ENCODE measurements at regions not wholly inside any gene's neighbourhood (a gene's known extent, or its start where the extent isn't known, plus 50 kb on each side); places are given as distances from the start of the nearest gene placed in this dataset.

DNA sequence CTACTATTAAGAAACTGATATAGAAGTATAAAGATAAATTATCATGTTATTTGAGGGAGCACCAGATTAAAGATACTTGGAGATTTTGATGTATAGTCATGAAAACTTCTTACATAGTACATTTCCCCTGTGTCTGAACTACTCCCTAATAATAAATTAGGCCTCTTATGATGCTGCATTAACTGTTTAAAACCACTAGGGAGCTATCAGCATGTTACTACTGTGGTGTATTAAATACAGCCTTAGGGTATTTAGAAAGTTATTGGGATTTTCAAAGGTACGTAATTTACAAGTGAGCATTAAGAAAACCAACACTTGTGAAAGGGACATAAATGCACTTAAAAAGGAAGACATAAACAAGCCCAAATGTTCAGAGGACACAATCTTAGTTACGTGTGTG is 714.0 kb downstream of the EPHA4 start:
- Histone ChIP-seq H3K9ac (ENCODE audit: low read length) (no peak overlapping the region), H3K36me3 (ENCODE audit: control insufficient read depth, insufficient read depth, low read length) (no peaks in the 10 kb centered on the region), H3K4me1 (ENCODE audit: control insufficient read depth, insufficient read depth, low read length) (no peaks in the 10 kb centered on the region), H3K4me3 (ENCODE audit: low read depth, low read length) (no peak overlapping the region), H3K9me3 (ENCODE audit: control insufficient read depth, insufficient read depth, low read depth, low read length) (no peaks in the 10 kb centered on the region), H3K27me3 (ENCODE audit: control insufficient read depth, insufficient read depth, low read length) (no peaks in the 10 kb centered on the region), H3K27ac (ENCODE audit: low read depth, low read length) (no peak overlapping the region)

DNA sequence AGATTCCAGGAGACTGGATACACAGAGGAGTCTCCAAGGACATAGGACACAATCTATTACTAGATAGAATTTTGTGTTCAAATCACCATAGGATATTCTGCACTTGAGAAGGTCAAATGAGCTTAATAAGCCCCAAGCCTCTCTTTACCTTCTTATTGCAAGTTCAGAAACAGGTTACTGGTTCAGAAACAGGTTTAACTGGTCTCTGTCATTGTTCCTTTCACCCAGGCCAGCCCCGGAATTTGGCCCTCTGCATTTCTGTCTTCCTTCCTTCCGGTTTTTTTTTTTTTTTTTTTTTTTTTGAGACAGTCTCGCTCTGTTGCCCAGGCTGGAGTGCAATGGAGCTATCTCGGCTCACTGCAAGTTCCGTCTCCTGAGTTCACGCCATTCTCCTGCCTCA is 700.2 kb downstream of the EPHA4 start:
- Histone ChIP-seq H3K9me3 (ENCODE audit: control insufficient read depth, insufficient read depth, low read depth, low read length) (no peaks in the 10 kb centered on the region), H3K27me3 (ENCODE audit: control insufficient read depth, insufficient read depth, low read length) (no peaks in the 10 kb centered on the region), H3K36me3 (ENCODE audit: control insufficient read depth, insufficient read depth, low read length) (no peaks in the 10 kb centered on the region), H3K4me1 (ENCODE audit: control insufficient read depth, insufficient read depth, low read length) (no peaks in the 10 kb centered on the region), H3K27ac (ENCODE audit: low read depth, low read length) (no peak overlapping the region), H3K9ac (ENCODE audit: low read length) (no peak overlapping the region), H3K4me3 (ENCODE audit: low read depth, low read length) (no peak overlapping the region)

DNA sequence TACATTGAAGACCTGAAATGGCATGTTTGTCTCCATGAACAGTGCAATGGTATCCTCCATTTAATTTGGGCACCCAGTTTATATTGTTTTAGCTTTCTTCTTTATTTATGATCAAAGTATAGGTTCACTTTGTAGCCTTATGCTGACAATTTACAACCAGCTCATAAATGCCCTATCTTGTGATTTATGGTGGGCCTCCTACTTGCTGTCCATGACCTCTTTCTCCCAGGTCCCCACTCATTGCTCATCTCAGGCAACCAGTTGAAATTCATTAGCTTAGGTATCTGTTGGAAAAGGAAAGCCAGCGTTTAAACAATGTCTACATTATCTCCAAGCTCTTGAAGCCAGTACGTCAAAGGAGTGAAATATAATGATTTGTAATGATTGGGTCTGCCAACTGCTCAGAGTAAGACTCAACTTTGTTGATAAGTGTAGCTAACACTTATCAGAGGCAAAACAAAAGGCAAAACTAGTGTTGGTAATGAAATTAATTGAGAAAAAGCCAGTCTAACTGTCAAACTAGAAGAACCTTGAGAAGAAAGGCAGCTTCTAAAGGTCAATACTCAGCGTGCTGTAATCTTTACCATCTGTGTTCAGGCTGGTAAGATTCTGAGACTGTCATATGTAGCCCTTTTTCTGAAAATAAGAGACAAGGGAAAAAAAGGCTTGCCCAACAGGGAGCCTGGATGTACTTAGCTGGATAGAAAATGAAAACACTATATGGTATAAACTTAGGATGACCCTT is 695.9 kb downstream of the EPHA4 start:
- Histone ChIP-seq H3K9ac (ENCODE audit: low read length) (no peak overlapping the region), H3K36me3 (ENCODE audit: control insufficient read depth, insufficient read depth, low read length) (no peaks in the 10 kb centered on the region), H3K4me1 (ENCODE audit: control insufficient read depth, insufficient read depth, low read length) (no peaks in the 10 kb centered on the region), H3K9me3 (ENCODE audit: control insufficient read depth, insufficient read depth, low read depth, low read length) (no peaks in the 10 kb centered on the region), H3K4me3 (ENCODE audit: low read depth, low read length) (no peak overlapping the region), H3K27ac (ENCODE audit: low read depth, low read length) (no peak overlapping the region), H3K27me3 (ENCODE audit: control insufficient read depth, insufficient read depth, low read length) (no peaks in the 10 kb centered on the region)

DNA sequence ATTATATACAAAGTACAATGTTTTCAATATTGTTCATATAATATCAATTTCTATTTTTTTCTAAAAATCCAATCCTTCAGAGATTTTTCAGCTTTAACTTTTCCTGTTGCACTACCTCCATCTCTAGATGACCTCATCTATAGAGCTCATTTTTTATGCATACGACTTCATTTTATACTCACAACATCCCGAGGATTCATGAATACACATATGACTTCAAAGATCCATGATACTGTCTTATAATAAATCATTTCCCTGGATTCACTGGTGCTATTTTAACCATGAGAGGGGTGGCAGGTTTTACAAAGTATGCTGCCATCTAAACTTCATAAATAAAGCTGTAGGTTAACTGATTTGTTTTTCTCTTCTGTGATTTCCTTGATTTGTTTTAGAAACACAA is 694.6 kb downstream of the EPHA4 start:
- H3K9ac ChIP-seq (ENCODE audit: low read length): no peak overlapping the region
- no peaks in the 10 kb centered on the region for H3K27me3 ChIP-seq (ENCODE audit: control insufficient read depth, insufficient read depth, low read length)
- no peaks in the 10 kb centered on the region for H3K9me3 ChIP-seq (ENCODE audit: control insufficient read depth, insufficient read depth, low read depth, low read length)
- no peaks in the 10 kb centered on the region for H3K4me1 ChIP-seq (ENCODE audit: control insufficient read depth, insufficient read depth, low read length)
- H3K36me3 ChIP-seq (ENCODE audit: control insufficient read depth, insufficient read depth, low read length): no peaks in the 10 kb centered on the region
- no peak overlapping the region for H3K4me3 ChIP-seq (ENCODE audit: low read depth, low read length)
- H3K27ac ChIP-seq (ENCODE audit: low read depth, low read length): no peak overlapping the region

DNA sequence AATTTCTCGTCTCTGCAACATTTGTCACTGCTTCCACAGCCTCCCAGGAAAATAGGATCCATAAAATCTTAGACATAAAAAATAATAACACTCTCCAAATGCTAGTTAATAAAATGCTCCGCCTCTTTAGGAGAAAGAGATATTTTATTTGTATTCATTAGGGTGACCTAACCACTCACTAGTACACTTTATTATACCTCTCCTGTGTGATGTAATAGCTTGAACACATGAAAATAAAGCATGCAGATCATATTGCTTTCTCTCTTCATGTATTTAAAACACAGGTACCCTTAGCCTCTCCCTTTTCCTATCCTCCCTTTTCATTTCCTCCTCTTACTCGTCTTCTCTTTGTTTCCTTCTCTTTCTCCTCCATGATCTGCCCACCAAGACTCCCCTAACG is 694.2 kb downstream of the EPHA4 start:
- H3K9me3 ChIP-seq (ENCODE audit: control insufficient read depth, insufficient read depth, low read depth, low read length): no peaks in the 10 kb centered on the region
- H3K27ac ChIP-seq (ENCODE audit: low read depth, low read length): no peak overlapping the region
- no peaks in the 10 kb centered on the region for H3K36me3 ChIP-seq (ENCODE audit: control insufficient read depth, insufficient read depth, low read length)
- H3K27me3 ChIP-seq (ENCODE audit: control insufficient read depth, insufficient read depth, low read length): no peaks in the 10 kb centered on the region
- no peak overlapping the region for H3K9ac ChIP-seq (ENCODE audit: low read length)
- H3K4me3 ChIP-seq (ENCODE audit: low read depth, low read length): no peak overlapping the region
- H3K4me1 ChIP-seq (ENCODE audit: control insufficient read depth, insufficient read depth, low read length): no peaks in the 10 kb centered on the region

DNA sequence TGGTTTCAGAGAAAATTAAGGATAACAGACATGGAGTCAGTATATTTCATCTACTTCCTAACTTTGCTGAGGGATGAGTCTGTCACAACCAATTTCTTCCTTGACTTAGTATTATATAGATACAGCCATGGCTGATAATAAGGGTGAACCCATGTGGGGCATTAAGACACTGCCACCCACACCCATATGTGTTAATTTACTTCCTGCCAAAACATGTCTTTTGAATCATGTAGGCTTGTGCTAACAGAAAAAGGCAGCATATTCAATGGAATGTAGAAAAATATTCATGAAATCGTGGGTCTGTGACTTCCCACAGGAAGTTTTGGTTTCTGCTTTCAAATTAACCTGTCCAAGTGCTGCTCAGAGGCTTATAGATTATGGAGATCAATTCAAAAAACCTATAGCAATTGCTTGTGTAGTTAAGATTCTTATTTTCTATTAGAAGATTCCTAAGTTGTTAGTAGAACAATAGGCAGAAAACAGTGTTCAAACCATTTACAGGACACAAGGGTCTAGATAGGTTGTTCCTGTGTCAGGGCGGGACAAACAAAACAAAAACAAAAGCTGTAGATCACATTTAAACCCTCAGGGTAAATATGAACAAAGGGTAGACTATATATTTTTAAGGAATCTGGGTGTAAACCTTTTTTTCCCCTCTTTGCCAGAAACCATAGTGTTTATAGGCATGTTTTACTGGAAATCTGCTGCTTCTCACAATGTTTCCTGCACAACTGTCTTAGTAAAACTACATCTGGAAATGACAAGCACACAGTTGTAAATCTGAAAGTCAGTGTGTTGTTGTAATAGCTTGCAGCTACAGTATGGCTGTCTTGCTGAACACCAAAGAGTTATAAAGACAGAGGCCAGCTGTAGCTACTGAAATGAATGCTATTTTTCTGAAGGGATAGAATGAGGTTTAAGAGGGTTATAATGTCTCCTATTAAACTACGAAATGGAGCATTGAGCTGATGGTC is 691.2 kb downstream of the EPHA4 start:
- Histone ChIP-seq H3K9ac (ENCODE audit: low read length) (no peak overlapping the region), H3K9me3 (ENCODE audit: control insufficient read depth, insufficient read depth, low read depth, low read length) (no peaks in the 10 kb centered on the region), H3K36me3 (ENCODE audit: control insufficient read depth, insufficient read depth, low read length) (no peaks in the 10 kb centered on the region), H3K27ac (ENCODE audit: low read depth, low read length) (no peak overlapping the region), H3K4me1 (ENCODE audit: control insufficient read depth, insufficient read depth, low read length) (no peaks in the 10 kb centered on the region), H3K27me3 (ENCODE audit: control insufficient read depth, insufficient read depth, low read length) (no peaks in the 10 kb centered on the region), H3K4me3 (ENCODE audit: low read depth, low read length) (no peak overlapping the region)

DNA sequence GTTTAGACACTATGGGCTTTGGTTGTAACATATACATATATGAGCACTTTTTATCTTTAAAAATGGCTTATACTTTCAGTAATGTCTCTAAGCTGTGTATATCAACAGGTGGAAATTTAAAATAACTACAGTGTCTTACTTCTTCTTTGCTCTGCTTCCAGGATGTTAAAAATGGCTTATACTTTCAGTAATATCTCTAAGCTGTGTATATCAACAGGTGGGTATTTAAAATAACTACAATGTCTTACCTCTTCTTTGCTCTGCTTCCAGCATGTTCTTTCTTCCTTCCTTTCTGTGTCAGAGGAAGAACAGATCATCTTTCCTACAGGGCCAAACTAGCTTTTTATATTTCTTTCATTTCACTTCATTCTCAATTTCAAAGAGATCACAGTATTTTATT is 689.6 kb downstream of the EPHA4 start:
- H3K4me1 ChIP-seq (ENCODE audit: control insufficient read depth, insufficient read depth, low read length): no peaks in the 10 kb centered on the region
- H3K9ac ChIP-seq (ENCODE audit: low read length): no peak overlapping the region
- H3K27me3 ChIP-seq (ENCODE audit: control insufficient read depth, insufficient read depth, low read length): no peaks in the 10 kb centered on the region
- H3K9me3 ChIP-seq (ENCODE audit: control insufficient read depth, insufficient read depth, low read depth, low read length): no peaks in the 10 kb centered on the region
- no peaks in the 10 kb centered on the region for H3K36me3 ChIP-seq (ENCODE audit: control insufficient read depth, insufficient read depth, low read length)
- H3K4me3 ChIP-seq (ENCODE audit: low read depth, low read length): no peak overlapping the region
- no peak overlapping the region for H3K27ac ChIP-seq (ENCODE audit: low read depth, low read length)

DNA sequence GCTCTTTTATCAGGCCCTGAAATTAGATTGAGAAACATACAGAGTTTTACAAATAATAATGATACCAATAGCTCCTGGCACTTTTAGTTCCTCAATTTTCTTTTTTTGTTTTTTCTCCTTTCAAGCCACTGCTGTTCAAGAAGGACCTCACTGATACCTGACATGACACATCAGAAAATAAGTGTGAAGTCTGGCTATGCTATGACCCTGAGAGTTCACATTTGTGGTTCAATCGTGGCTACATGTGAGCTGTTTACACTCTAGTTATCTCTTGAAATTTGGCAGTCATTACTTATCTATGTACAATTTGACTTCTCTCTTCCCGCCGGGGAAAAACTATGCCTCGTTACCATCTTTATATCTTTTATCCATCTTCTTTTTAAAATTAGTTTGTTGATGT is 686.5 kb downstream of the EPHA4 start:
- 0 out of 2 replicates have a peak, but pooled peaks cover 7% of the 10 kb centered on the region for H3K4me1 ChIP-seq (ENCODE audit: control insufficient read depth, insufficient read depth, low read length)
- H3K9ac ChIP-seq (ENCODE audit: low read length): no peak overlapping the region
- no peak overlapping the region for H3K4me3 ChIP-seq (ENCODE audit: low read depth, low read length)
- no peaks in the 10 kb centered on the region for H3K27me3 ChIP-seq (ENCODE audit: control insufficient read depth, insufficient read depth, low read length)
- no peaks in the 10 kb centered on the region for H3K9me3 ChIP-seq (ENCODE audit: control insufficient read depth, insufficient read depth, low read depth, low read length)
- no peak overlapping the region for H3K27ac ChIP-seq (ENCODE audit: low read depth, low read length)
- no peaks in the 10 kb centered on the region for H3K36me3 ChIP-seq (ENCODE audit: control insufficient read depth, insufficient read depth, low read length)

DNA sequence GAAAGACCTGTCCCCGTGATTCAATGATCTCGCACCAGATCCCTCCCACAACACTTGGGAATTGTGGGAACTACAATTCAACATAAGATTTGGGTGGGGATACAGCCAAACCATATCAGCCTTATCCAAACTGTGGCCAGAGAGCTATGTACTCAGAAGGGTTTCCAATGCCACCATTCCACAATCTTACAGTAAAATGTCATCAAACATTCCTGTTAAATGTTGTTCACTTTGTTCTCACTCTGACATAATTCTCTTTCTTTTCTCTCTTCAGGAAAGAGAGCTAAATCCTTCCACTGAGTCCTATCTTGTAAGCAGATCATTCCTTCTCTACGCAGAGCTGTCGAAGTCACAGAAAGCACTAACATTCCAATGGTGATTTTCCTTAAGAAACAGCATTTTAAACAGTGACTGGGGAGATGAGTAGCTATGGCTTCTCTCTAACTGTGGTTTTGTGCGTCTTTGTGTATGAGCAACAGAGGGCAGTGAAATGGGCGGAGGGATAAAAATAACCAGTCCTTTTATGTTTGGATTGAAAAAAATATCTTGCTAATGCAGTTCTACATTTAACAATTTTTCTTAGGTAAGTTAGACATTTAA is 684.7 kb downstream of the EPHA4 start:
- H3K4me1 ChIP-seq (ENCODE audit: control insufficient read depth, insufficient read depth, low read length): 0 out of 2 replicates have a peak, but pooled peaks cover 7% of the 10 kb centered on the region
- H3K27me3 ChIP-seq (ENCODE audit: control insufficient read depth, insufficient read depth, low read length): no peaks in the 10 kb centered on the region
- H3K4me3 ChIP-seq (ENCODE audit: low read depth, low read length): no peak overlapping the region
- H3K9me3 ChIP-seq (ENCODE audit: control insufficient read depth, insufficient read depth, low read depth, low read length): no peaks in the 10 kb centered on the region
- no peaks in the 10 kb centered on the region for H3K36me3 ChIP-seq (ENCODE audit: control insufficient read depth, insufficient read depth, low read length)
- H3K27ac ChIP-seq (ENCODE audit: low read depth, low read length): no peak overlapping the region
- no peak overlapping the region for H3K9ac ChIP-seq (ENCODE audit: low read length)

DNA sequence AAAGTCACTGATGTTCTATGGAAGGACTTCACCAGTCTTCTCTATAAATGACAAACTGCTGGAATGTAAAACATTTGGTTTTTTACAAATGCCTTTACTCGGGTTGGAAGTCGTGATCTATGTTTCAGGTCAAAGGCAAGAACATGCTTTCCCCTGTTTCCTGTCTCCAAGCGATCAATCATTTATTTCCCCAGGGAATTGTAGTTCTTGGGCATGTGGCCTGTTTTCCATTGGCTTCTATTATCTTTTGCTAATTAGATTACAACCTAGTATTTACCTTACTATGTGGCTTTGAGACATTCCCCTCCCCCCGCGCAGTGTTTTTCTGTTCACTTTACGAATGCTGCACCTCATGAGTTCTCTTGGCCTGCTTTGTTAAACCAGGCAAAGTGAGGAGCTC is 684.2 kb downstream of the EPHA4 start:
- H3K4me1 ChIP-seq (ENCODE audit: control insufficient read depth, insufficient read depth, low read length): 0 out of 2 replicates have a peak, but pooled peaks cover 7% of the 10 kb centered on the region
- H3K36me3 ChIP-seq (ENCODE audit: control insufficient read depth, insufficient read depth, low read length): no peaks in the 10 kb centered on the region

DNA sequence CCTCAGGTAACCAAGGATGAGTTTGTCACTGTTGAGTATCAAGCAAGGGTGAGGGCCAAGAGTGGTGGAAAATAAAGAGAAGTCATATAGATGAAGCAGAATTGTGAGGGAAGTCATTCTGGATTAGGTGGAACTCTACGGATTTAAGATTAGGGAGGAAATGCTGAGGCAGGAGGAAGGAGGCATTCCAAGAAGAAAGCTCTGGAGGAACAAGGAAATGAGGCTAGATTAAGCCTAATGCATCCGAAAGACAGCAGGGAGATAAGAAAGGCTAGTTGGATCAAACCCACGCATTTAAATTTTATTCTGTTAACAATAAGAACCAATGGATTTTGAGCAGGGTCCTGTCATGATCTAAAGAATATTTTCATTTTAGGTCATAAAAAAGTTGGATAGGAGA is 681.2 kb downstream of the EPHA4 start:
- 0 out of 2 replicates have a peak, but pooled peaks cover 7% of the 10 kb centered on the region for H3K4me1 ChIP-seq (ENCODE audit: control insufficient read depth, insufficient read depth, low read length)
- no peaks in the 10 kb centered on the region for H3K36me3 ChIP-seq (ENCODE audit: control insufficient read depth, insufficient read depth, low read length)

More for the DNA sequence above, 684.2 kb downstream of the EPHA4 start:
- Histone ChIP-seq H3K9me3 (ENCODE audit: control insufficient read depth, insufficient read depth, low read depth, low read length) (no peaks in the 10 kb centered on the region), H3K27me3 (ENCODE audit: control insufficient read depth, insufficient read depth, low read length) (no peaks in the 10 kb centered on the region), H3K4me3 (ENCODE audit: low read depth, low read length) (no peak overlapping the region), H3K9ac (ENCODE audit: low read length) (no peak overlapping the region), H3K27ac (ENCODE audit: low read depth, low read length) (no peak overlapping the region)

More for the DNA sequence above, 681.2 kb downstream of the EPHA4 start:
- Histone ChIP-seq H3K27me3 (ENCODE audit: control insufficient read depth, insufficient read depth, low read length) (no peaks in the 10 kb centered on the region), H3K4me3 (ENCODE audit: low read depth, low read length) (no peak overlapping the region), H3K9ac (ENCODE audit: low read length) (no peak overlapping the region), H3K9me3 (ENCODE audit: control insufficient read depth, insufficient read depth, low read depth, low read length) (no peaks in the 10 kb centered on the region), H3K27ac (ENCODE audit: low read depth, low read length) (no peak overlapping the region)

Data from HUES6 (cell line).